HG02981 (cell line): ENCODE measurements at regions not wholly inside any gene's neighbourhood (a gene's known extent, or its start where the extent isn't known, plus 50 kb on each side); places are given as distances from the start of the nearest gene placed in this dataset.
"Not testable (repeated sequence)": the region's sequence is repeated elsewhere in the genome, so short reads cannot be mapped to it uniquely, and the experiment has no call there.

ENCODE experiments used
- ATAC-seq: cut with Tn5 transposase; IDR thresholded peaks from one replicate; pipeline ENCODE4 v1.9.1; 2021; ENCODE audit warnings: mild to moderate bottlenecking, moderate library complexity; ENCODE audit not compliant: unreplicated experiment

GRCh38 chr4:54403700-54404453 lies 174.8 kb downstream of the PDGFRA start:
- no peak for ATAC-seq

GRCh38 chr4:54409270-54409817 lies 180.3 kb downstream of the PDGFRA start:
- ATAC-seq = not testable (repeated sequence)

- no peak for ATAC-seq
Observed at GRCh38 chr4:54414545-54414944, 185.5 kb downstream of the PDGFRA start.

DNA sequence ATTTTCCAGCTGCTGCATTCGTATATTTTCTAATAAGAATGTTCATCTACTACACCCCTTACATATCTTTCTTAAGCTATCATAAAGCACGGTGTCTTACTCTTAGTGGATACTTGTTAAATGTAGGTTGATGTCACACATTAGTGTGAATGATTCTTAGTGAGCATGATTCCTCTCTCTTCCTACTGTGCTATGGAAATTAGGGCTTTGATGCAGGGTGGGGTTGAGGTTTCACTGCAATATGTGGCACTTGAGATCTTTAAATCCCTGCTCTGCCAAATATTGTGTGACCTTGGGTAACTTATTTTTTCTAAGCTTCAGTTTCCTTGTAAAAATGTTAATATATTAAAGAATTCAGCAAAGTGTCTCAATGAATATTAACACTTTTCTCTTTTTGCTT lies 188.4 kb downstream of the PDGFRA start:
- ATAC-seq = no peak

GRCh38 chr4:54418468-54418867 lies 189.4 kb downstream of the PDGFRA start:
- no peak for ATAC-seq

DNA sequence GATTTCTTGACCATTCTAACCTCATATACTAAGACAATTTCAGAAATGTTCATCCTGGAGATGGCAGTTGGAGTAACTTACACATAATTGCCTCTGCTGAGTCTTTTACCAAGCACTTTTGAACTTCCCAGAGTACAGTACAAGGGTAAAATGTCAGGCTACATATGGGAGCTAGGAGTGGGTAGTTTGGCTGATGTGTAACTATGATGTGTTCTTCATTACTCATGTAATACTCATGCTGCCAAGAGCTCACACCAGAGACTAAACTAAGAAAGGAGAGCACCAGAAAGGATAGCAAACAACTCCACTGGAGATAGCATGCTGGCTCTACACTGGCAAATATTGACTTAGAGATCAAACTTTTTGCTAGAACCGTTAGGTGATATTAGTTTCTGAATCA lies 194.0 kb downstream of the PDGFRA start:
- no peak for ATAC-seq

DNA sequence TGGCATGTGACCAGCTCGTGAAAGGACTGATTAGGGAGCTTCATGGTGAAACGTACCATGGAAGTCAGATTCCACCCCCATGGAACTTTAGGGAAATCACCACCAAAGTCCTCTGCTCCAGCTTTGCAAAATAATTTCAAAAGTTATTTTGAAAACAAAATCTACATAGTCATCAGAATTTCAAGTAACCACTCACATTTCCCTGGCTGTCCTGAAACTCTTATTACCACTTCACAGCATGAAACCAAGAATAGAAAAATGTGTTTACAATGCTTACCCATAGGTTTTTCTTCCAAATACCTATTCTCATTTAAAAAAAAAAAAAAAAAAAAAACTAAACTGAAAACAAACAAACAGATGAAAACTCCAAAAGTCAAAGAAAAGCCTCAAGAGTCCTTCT lies 198.7 kb downstream of the PDGFRA start:
- ATAC-seq = no peak

- no peak for ATAC-seq
Observed at GRCh38 chr4:54428940-54429339, 199.8 kb downstream of the PDGFRA start.

- ATAC-seq = no peak
Observed at GRCh38 chr4:54433686-54434085, 204.6 kb downstream of the PDGFRA start.

DNA sequence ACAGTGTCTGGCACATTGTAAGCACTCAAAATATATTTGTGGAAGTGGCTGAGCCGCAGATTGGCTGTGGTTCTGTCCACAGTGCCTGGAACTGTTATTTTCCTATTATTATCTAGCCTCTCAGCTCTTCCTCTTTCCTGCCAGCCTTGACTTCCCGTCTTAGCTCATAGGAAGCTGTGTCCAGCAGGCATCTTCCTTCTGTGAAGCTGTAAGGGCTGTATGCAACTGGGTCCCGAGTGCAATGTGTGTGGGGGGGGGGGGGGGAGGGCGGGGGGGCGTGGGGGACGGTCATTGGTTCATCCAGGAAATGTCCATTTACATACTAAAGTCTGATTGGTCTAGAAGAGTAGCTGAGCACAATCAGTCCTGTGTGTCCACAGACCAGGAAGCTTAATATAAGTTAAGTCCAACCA lies 210.7 kb downstream of the PDGFRA start:
- no peak for ATAC-seq

DNA sequence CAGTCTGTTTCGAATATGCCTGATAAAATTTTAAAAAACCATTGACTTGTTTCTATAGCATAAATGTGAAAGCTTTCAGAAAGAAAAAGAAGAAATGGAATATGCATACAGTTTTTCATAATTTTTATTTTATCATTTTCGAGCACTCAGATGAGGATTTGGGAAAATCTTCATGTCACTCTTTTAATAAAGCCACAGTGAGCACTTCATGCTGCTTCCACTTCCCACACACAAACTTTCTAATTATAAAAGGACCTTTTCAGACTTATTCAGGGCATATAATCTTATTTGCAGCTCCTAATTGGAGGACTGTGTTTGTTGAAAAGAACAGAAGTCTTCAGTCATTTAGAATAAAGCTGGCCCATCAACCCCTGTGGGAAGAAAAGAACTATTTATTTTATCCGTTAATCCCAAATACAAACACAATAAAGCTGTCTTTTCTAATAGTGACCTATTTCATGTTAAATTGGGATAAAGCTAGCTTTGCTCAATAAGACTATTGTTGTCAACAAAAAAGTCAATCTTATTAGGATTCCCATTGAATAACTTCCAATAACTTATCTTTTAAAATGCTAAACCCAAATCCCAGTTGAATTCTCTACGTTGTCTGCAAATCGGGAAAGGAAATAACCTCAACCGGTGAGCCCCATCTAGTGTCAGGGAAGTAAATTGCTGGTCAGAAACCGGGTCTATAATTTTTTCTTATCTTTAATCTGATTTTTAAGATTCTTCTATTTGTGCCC lies 211.5 kb downstream of the PDGFRA start:
- no peak for ATAC-seq

DNA sequence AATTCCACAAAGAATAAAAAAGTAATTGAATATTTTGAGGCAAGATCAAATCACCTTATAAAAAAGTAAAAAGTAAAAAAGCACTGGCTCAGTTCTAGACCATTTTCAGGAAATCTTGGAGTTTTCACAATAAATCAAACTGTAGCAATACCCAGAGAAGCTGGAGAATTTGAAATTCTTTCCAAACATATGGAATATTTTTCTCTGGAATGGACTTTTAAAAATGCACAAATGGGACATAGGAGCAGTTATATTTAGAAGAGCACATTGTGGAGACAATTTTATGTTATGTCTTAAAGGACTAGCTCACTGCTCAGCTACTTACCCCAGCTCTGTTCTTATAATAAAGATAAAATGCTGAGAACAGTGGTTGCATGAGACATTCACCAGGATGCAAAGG lies 211.9 kb upstream of the KIT start:
- no peak for ATAC-seq

- no peak for ATAC-seq
Observed at GRCh38 chr4:54446581-54446980, 211.2 kb upstream of the KIT start.

- ATAC-seq = no peak
Observed at GRCh38 chr4:54447304-54447703, 210.5 kb upstream of the KIT start.

DNA sequence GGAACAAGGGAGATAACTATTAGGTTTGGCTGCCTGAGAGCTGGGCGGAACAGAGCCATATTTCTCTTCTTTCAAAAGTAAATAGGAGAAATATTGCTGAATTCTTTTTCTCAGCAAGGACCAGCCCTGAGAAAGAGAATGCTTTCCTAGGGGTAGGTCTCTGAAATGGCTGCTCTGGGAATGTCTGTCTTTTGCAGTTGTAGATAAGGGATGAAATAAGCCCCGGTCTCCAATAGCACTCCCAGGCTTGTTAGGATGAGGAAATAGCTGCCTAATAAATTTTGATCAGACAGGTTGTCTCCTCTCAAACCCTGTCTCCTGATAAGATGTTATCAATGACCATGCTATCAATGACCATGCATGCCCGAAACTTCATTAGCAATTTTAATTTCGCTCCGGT lies 207.8 kb upstream of the KIT start:
- ATAC-seq = no peak

DNA sequence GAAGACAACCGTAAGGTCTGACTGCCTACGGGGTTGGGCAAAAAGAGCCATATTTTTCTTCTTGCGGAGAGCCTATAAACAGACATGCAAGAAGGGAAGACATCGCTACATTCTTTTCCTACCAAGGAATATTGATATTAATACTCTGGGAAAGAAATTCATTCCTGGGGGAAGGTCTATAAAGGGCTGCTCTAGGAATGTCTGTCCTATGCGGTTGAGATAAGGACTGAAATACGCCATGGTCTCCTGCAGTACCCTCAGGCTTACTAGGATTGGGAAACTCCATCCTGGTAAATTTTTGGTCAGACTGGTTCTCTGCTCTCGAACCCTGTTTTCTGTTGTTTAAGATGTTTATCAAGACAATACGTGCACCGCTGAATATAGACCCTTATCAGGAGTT lies 190.8 kb upstream of the KIT start:
- not testable (repeated sequence) for ATAC-seq

GRCh38 chr4:54473077-54473545 lies 184.6 kb upstream of the KIT start:
- ATAC-seq = no peak

DNA sequence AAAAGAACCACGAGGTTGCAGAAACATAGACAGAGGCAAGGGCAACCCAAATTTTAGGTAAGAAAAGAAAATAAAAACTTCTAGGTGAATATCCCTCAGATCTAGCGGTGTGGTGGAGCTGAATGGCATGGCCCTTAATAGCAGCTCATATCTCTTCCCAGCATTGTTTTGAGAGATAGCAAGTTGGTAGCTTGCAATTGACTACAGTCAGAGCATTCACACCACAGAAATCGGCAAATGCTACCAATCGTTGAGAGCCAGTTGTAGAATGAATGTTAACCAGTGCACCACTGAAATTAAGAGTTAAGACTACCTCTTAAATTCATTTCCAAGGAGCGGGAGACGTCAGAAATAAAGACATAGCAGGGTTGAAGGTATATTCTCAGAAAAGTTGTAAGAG lies 184.0 kb upstream of the KIT start:
- no peak for ATAC-seq

DNA sequence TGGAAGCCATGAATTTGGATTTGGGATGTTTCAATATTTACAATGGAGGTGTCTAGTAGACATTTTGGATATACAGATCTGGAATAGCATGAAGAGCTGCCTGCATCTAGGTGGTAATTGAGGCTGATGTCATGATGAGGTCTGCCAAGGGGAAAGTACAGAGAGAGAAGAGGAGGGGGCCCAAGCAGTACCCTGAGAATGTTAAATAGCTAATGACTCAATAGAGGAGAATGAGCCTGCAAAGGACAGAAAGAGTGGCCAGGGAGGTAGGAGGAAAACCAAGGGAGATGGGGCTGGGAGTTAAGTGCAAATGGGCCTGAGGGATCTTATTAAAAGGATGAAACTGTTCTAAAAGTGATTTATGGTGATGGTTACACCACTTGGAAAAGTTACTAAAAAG lies 182.2 kb upstream of the KIT start:
- ATAC-seq = no peak

DNA sequence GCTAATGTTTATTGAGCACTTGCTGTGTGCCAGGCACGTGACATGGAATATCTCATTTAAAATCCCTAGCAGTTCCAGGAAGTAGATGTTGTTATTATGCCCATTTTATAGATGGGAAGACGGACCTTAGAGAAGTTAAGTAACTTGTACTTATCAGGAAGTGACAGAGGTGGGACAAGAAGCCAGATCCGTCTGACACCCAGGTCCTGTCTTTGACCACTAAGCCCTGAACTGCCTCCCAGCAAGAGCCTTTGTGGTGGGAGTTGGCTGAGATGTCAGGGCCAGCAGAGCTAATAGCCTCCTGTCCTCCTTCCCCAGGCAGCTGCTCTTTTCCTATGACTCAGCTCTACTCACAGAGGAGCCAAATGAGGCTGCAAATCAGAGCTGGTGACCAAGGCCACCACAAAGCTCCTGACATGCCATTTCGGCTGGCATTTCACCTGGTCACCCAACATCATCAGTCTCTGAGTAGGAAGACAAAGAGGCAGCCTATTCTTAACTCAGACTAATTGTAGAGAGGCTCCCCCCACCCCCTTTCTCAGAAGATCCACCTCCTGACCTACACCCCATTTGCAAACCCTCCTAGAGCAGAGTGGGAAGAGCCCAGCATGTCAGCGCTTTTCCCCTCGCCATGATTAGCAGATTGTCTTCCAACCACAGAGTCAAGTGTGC lies 175.1 kb upstream of the KIT start:
- no peak for ATAC-seq

- no peak for ATAC-seq
Observed at GRCh38 chr4:54484383-54484782, 173.4 kb upstream of the KIT start.

GRCh38 chr4:54487491-54487890 lies 170.3 kb upstream of the KIT start:
- no peak for ATAC-seq
